HuH-7 (cell line): ENCODE measurements at regions not wholly inside any gene's neighbourhood (a gene's known extent, or its start where the extent isn't known, plus 50 kb on each side); places are given as distances from the start of the nearest gene placed in this dataset.
"Not testable (repeated sequence)": the region's sequence is repeated elsewhere in the genome, so short reads cannot be mapped to it uniquely, and the experiment has no call there.

Experiments
- DNase-seq: peaks from one replicate; pipeline ENCODE4 v3.0.0; 2011; ENCODE audit warnings: low spot score

DNA sequence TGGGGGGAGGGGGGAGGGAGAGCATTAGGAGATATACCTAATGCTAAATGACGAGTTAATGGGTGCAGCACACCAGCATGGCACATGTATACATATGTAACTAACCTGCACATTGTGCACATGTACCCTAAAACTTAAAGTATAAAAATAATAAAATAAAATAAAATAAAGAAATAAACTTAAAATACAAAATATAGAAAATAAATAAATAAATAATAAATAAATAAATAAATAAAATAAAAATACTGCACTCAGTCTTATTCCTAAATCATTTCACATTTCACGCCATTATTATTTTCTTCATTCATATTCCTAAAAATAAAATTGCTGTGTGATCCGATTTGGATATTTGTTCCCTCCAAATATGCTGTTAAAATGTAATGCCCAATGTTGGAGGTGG lies 156.5 kb upstream of the CCNG1 start:
- not testable (repeated sequence) for DNase-seq

DNA sequence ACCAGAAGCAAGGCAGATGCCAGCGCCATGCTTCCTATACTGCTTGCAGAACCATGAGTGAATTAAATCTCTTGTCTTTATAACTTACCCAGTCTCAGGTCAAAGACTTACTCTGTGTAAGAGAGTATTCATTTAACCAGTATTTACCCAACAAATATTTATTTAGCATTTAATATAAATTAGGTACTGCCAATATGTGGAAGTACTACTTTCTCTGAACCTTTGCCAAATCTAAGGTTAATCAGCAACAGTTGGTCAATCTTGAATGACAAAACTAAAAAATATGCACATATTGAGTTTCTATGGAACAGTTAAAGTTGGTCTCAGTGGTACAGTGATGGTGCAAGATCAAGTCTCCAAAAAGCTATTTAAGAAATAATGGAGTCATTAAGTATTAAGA lies 155.9 kb upstream of the CCNG1 start:
- no peak for DNase-seq

DNA sequence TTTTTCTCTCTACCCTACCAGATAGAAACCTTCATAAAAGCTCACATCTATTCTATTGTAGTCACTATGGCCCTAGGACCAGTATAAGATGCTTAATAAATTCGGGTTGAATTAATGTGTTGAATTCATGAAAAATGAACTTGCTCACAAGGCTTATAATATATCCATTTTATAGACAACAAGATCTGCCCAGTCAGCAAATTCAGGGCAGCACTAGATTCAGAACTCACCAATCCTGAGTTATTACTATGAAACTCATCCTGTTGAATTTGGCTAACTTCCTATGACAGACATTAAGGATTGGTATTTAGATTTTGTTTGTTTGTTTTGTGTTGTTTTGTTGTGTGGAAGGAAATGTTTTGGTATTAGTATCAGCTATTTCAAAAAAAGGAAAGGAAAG lies 143.6 kb upstream of the CCNG1 start:
- no peak for DNase-seq

DNA sequence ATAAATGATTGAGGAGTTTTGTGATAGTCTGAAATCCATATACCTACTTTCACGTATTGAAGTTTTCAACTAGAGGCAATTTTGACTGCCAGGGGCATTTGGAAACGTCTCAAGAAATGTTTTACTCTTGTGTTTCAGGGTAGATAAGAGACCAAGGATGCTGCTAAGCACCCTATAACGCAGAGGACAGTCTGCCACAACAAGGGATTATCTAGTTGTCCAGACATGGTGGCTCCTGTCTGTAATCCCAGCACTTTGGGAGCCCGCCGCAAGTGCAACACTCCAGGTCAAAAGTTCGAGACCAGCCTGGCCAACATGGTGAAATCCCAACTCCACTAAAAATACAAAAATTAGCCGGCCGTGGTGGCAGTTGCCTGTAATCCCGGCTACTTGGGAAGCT lies 133.7 kb upstream of the CCNG1 start:
- no peak for DNase-seq

DNA sequence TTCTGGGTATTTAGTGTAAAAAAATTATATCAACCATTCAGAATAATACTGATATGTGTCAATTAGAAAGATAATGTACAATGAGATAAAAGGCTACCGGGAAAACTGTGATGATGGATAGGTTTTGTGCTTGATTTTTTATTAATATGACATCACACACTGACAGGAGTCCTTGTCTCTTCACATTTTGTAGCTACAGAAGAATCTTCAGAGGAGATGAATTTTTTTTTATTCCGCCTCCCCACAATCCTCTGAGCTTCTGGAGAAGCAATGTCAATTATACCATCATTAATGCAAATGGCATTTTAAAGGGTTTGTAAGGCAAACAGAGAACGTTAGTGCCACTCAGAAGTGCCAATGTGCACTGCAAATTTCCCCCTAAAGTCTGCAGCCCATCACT lies 131.7 kb upstream of the CCNG1 start:
- DNase-seq: no peak

DNA sequence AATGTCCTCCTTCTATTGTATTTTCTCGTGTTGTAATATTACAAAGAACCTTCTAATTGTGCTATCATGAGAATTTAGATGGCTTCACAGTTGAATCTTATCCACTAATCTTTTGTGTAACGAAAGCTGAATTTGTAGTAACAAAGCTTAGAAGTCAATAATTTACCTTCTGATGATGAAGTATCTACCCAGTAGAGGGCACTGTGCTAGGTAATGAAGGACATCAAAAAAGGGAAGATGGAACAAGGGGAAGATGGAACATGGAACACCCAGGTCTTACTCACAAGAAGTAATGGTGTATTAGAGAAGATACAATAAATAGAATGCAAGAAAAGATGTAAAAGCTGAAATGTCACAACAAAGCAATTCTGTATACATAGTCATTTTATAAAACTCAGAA lies 131.0 kb upstream of the CCNG1 start:
- DNase-seq: peak; percentile 4

DNA sequence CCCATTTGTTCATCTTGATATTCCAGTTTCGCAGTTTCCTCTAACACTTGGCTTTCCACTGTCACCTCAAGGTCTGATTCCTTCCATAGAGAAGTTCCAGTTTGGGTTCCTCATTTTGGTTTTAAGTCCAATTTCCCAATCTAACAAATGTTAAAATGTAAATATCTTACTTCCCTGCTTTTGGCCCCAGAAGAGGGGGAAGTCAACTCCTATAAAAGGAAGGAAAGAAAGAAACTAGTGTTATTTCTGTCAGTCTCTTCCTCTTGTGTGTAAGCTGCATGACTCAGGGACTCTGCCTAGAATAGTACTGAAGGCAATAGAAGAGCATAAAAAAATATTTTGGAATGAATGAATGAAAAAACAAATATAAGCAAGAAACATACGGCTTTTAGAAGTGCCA lies 127.5 kb upstream of the CCNG1 start:
- DNase-seq: no peak

DNA sequence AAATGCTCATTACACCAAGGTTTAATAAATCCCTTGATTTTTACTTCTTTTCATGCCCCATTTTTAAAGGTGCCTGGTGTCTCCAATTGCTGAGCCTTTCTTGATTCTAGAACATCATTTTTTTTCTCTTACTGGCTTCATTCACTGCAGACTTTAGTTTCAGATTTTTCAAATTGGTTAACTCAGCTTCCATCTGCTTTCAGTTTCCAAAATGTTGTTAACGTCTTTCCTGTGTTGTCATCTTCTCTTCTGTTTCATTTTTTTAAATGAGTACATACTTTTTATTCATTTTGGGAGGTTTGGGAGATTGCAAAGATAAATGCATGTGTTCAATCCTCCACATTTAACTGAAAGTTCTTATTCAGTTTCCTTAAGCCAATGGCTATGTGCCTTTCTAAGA lies 126.4 kb upstream of the CCNG1 start:
- DNase-seq: no peak

DNA sequence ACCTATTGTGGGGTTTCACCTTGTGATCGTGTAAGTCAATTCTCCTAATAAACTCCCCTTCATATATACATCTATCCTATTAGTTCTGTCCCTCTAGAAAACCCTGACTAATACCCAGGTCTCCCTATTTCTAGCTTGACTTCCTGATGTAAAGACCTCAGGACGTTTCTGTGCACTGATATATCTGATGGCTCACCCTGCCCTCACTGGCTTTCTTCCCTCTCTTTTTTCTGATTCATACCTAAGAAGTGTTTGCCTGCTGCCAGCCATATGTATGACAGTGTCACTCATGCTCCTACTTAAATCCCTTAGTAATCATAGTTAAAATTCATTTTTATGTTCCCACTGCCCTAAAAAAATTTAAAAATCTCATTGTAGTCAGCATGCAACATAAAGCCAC lies 124.8 kb upstream of the CCNG1 start:
- no peak for DNase-seq

DNA sequence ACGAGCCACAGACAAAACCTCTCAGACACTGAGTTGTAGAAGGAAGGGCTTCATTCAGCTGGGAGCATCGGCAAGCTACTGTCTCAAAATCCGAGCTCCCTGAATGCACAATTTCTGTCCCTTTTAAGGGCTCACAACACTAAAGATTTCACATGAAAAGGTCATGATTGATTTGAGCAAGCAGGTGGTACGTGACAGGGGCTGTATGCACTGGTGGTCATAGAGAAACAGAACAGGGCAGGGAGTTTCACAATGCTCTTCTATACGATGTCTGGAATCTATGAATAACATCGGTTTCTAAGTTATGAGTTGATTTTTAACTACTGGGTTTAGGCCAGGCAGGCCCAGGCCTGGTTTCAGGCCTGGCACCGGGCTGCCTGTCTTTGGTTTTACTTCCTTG lies 124.3 kb upstream of the CCNG1 start:
- DNase-seq: not testable (repeated sequence)

DNA sequence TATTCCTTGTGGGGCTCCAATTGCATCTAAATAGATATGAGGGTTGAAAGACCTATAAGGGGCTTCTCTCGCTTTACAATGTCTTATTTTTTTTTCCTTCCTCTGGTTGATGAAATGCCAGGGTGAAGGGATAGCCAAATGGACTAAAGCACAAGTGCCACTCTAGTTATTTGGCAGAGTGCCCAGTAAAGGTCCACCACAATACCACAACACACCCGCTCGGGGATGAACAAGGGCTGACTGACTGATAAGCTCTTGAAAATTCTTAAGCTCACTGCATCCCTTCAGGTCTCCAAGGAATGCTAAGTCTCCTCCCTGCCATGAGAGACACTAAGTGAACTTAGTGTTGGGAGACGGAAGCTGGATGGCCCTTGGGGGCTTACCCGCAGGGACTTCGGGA lies 121.0 kb upstream of the CCNG1 start:
- DNase-seq: not testable (repeated sequence)

DNA sequence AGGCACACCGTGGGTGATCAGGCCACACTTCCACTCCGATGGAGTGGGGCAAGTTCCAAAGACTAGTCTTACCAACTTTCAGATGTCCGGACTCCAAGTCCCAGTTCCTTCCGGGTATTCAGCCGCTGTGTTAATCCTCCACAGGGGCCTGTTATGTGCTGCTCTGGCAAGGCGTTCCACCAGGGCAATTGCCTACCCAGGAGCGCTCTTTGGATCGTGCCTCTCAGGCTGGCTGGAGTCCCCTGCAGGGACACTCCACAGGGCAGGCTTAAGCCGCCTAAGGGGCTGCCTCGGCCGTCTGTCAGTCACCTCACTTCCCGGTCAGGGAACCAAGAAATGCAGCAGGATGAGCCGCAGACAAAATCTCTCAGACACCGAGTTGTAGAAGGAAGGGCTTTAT lies 118.7 kb upstream of the CCNG1 start:
- DNase-seq: no peak

DNA sequence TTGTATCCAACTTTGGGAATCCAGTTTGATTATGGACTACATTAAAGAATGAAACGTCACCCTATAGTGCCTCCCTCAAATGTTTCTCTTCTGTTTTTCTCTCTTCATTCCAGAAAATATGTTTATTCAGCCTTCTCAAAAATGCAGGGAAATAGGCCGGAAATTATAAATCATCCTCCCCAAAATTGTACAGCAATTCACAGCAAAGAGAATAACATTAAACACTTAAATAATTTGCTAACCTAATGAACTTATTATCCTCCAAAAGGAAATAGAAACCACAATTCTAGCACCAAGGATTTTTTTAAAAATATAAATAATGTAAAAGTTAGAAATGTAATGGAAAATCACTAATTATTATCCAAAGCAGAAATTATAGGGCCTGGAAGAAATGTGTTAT lies 115.9 kb upstream of the CCNG1 start:
- DNase-seq: no peak

DNA sequence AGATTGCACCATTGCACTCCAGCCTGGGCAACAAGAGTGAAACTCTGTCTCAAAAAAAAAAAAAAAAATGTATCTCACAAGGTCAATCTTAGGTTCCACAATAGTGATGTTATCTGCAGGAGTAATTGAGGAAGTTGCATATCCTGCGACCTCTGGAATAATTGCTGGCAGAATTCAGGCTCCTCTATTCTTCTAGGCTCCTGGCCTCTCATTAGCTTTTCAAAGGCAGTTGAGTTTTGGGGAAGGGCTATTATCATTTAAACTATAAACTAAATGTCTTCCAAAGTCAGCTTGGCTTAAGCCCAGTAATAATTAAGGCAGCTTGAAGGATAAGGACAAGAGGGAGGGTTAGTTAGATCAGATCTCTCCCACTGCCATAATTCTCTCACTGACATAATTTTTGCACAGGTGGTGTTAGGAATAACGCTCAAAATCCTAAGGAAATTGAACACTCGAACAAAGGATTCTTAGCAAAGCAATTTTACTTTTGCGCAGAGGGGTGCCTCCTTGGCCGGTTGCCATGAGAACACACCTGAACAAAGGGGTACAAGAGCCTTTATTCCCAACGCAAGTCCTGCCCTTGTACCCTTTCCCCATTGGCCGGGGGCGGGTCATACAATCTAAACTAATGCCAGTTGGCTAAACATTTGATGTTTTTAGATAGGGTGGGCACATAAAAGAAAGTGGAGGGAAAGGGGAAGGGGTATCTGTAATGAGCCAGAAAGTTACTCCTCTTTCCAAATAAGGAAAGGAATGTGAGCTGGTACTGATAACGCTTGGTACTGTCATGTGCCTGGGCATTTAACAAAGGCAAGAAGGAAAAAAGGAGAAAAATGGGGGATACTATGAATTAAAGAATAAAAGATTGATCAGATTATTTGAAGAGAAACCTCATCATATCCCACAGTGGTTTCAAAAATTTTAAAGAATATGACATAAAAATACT lies 106.4 kb upstream of the CCNG1 start:
- no peak for DNase-seq

DNA sequence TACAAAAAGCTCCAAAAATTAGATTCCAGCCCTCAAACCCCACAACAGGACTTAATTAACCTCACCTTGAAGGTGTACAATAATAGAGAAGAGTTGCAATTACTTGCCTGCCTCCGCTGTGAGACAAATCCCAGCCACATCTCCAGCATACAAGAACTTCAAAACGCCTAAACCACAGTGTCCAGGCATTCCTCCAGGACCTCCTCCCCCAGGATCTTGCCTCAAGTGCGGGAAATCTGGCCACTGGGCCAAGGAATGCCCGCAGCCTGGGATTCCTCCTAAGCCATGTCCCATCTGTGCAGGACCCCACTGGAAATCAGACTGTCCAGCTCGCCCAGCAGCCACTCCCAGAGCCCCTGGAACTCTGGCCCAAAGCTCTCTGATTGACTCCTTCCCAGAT lies 101.3 kb upstream of the CCNG1 start:
- DNase-seq: not testable (repeated sequence)

DNA sequence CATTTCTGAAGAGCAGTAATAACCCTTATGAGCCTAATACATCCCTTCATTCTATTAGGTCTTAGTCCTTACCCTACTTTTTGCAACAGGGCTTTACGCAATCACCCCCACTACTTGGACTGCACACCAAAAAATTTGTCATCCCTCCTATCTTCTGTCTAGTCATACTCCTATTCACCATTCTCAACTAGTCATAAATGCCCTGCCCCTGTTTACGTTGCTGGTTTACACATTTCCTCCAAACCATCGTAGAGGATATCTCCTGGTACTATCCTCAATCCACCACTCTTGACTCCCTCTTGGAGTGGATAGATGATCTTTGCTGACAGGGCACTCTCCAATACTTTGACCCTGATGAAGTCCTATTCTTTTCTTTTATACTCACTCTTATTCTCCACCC lies 98.2 kb upstream of the CCNG1 start:
- DNase-seq: no peak

DNA sequence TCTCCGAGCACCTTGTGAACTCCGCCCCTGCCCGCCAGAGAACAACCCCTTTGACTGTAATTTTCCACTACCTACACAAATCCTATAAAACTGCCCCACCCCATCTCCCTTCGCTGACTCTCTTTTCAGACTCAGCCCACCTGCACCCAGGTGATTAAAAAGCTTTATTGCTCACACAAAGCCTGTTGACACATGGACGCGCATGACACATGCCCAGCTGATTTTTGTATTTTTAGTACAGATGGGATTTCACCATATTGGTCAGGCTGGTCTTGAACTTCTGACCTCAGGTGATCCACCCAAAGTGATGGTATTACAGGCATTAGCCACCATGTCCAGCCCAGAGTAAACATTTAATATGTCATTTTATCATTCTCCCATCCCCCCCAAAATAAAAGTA lies 97.0 kb upstream of the CCNG1 start:
- not testable (repeated sequence) for DNase-seq

DNA sequence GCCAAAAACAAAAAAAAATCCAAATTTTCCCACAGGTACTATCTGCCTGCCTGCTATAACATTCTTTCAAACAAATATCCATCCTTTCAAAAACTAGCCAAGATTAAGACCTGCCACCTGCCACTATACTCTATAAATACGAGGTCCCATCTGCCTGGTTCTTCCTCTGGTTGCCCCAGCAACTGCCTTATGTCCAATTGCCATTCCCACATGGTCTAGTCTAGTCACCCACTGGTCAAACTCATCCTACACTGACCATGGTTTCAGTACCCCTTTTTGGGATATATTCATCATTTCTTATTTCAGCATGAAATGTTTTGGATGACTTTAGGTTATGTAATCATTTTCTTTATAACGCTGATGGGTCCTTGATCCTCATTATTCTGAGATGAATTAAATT lies 95.1 kb upstream of the CCNG1 start:
- no peak for DNase-seq

DNA sequence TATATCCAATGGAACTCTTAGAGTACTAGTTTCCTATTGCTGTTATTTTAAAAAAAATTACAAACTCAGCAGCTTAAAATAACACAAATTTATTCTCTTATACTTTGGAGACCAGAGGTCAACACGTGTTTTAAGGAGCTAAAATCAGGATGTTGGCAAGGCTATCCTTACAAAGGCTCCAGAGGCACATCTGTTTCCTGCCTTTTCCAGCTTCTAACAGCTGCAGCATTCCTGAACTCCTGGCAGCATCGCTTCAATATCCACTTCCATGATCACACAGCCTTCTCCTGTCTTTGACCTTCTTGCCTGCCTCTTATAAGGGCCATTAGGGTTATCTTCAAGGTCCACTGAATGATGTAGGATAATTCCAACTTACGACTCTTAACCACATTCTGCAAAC lies 92.2 kb upstream of the CCNG1 start:
- no peak for DNase-seq

DNA sequence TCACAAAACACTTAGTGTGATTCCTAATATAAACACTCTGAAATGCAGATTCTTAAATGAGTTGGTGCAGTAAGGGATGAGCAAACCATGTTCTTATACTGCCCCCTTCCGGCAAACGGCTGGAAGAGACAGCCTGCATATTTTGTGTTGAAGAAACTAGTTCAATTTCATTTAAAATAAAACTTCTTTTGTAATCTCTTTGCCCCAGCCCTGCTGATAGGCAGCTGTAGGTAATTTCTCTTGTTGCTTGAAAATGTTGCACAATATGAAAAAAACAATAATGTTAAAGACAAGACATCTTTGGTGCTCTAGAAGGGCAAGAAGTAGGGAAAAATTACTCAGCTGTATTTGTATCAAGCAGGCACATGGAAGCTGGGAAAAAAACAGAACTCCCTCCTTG lies 89.7 kb upstream of the CCNG1 start:
- DNase-seq: peak; percentile 51

DNA sequence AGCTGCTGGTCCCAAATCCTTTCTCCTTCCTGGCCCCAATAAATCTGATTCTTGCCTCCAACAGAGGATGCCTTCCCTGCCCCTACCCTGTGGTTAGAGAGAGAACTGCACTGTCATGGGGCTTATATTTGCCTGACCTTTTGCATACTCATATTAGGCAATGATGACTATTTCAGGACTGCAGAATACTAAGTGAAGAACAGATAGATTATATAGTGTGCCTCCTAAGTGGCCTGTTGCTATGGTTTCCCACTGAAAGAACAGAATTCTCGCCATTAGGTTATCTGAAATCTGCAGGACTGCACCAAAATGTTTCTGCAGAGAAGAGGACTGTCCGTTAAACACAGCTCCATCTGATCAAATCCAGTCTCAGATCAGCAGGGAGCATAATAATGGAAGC lies 87.3 kb upstream of the CCNG1 start:
- peak; percentile 48 for DNase-seq

DNA sequence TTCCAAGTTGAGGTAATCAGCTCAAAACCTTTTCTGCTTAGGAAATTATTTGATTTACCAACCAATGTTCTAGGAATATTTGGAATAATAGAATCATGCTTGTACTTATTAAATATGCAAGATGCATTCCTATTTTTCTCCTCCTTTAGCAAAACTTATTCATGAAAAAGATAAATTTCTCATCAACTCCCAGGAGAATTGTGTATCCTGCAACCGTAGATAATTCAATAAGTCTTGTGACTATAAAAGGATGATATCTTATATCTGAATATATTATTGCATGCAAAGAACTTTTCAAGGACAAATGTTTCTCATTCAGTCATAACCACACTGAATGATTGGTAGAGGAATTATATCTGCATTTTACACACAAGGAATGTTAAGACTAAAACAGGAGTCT lies 84.9 kb upstream of the CCNG1 start:
- no peak for DNase-seq

DNA sequence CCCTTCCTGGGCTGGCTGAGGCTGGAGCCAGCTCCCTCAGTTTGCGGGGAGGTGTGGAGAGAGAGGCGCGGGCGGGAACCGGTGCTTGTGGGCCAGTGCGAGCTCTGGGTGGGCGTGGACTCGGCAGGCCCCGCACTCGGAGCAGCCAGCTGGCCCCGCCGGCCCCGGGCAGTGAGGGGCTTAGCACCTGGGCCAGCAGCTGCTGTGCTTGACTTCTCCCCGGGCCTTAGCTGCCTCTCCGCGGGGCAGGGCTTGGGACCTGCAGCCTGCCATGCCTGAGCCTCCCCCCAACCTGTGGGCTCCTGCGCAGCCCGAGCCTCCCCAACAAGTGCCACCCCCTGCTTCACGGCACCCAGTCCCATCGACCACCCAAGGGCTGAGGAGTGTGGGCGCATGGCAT lies 81.6 kb upstream of the CCNG1 start:
- DNase-seq: not testable (repeated sequence)

DNA sequence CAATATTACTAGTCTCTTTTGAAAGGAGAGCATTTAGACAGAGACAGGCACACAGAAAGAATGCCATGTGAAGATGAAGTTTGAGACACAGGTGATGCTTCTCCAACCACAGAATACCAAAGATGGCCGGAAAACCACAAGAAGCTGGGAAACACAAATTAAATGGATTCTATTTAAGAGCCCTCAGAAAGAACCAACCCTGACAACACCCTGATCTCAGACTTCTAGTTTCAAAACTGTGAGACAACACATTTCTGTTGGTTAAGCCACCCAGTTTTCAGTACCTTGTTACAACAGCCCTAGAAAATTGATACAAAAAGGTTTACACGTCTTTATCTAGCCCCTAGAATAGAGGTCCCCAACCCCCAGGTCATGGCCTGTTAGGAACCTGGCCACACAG lies 79.8 kb upstream of the CCNG1 start:
- DNase-seq: no peak
